Right hindlimb (tissue), 1 donor: ENCODE measurements at regions not wholly inside any gene's neighbourhood (a gene's known extent, or its start where the extent isn't known, plus 50 kb on each side); places are given as distances from the start of the nearest gene placed in this dataset.
"Not testable (repeated sequence)": the region's sequence is repeated elsewhere in the genome, so short reads cannot be mapped to it uniquely, and the experiment has no call there.

Experiments
- DNase-seq: peaks from one replicate; pipeline ENCODE4 v3.0.0-alpha.2; 2018

- DNase-seq = not testable (repeated sequence)
Measured at GRCh38 chr15:20228791-20229190, 312.8 kb downstream of the GOLGA6L6 start.

DNA sequence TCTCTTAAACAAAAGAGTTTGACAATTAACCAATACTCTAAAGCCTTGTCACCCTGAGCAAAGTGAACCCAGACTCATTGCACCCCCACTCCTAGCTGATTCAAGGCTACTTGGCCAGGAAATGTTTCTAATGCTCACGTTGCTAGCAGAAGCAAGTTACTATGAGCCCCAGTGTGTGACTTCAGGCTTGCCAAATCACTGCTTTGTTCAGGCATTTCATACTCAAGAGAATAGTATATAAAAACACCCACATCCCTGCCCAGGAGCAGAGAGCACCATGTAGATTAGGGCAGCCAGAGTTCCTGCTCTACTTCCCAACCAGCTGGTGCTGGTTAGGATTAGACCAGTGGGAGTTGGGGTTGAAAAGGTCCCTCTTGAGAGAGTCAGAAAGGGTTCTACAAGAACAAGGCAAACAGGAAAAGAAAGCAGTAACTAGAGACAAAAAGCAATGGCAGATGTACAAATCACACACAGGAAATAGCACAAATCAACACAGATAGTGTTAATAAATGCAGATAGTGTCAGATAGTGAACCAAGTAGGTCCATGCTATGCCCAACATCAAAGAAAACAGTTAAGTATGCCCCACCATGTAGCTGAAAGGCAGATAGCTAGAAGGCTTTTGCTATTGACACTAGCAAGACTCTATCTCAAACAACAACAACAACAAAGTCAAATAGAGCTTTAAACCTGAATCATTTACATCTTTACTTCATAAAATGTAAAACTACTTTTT lies 314.3 kb downstream of the GOLGA6L6 start:
- not testable (repeated sequence) for DNase-seq

- not testable (repeated sequence) for DNase-seq
Measured at GRCh38 chr15:20226531-20226930, 315.1 kb downstream of the GOLGA6L6 start.

- not testable (repeated sequence) for DNase-seq
Measured at GRCh38 chr15:20221063-20221462, 320.5 kb downstream of the GOLGA6L6 start.

DNA sequence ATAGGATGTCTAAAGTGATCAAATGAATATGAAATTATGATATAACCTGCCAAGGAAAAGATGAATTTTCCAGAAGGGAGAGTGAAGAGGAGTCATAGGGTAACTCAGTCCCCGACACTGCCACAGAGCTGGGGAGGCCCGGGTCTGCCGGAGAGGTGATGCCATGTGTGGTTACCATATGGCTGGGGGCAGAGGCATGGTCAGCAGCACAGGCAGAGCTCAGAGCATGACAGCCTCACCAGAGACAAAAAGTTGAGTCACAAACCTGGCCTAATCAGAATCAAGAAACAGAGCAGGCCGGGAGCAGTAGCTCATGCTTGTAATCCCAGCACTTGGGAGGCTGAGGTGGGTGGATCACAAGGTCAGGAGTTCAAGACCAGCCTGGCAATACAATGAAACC lies 322.4 kb downstream of the GOLGA6L6 start:
- not testable (repeated sequence) for DNase-seq

GRCh38 chr15:20215700-20216099 lies 325.9 kb downstream of the GOLGA6L6 start:
- not testable (repeated sequence) for DNase-seq

DNA sequence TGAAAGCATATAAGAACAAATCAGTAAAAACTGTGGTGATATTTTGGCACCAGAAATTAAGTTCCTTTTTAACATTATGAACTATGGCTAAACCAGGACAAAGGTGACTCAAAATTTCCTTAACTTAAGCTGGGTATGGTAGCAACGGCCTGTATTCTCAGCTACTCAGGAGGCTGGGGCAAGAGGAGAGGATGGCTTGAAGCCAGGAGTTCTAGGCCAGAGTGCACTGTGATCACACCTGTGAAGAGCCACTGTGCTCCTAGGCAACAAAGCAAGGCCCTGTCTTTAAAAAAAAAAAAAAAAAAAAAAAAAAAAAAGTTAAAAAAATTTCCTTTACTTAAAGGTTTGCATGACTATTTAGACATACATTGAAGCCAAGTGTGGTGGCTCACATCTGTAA lies 327.5 kb downstream of the GOLGA6L6 start:
- DNase-seq = not testable (repeated sequence)

DNA sequence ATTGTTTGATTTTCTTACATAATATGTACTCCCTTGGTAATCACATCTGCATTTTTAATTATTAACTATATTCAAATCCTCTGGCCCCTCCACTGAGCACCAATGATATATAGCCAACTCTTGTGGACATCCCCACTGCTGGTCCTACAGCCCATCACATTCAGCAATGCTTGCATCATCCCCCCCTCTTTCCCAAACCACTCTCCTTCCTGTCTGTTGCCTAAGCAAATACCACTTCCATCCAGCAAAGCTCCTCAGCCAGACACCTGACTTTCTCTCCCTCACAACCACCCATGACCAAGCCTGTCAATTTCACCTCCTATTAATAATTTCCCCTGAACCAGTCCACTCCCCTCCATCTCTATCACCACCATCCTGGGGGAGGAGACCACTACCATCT lies 330.1 kb downstream of the GOLGA6L6 start:
- not testable (repeated sequence) for DNase-seq

DNA sequence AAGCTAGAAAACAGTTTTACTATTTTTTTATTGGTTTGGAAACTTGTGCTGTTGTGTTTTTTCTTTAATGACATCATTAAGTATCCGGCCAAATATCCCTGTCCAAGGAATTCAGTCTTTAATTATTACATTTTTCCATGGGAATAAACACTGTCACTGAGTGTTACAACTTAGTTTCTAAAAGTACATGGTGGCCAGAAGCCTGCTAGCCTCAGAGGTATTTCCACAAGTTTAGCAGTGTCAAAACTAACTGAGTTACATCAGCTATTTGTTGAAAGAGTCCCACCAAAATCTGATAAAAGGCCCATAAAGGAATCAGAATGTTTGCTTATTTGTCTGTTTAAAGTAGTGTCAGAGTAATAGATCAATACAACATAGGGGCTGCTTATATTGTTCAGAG lies 331.6 kb downstream of the GOLGA6L6 start:
- DNase-seq = not testable (repeated sequence)

DNA sequence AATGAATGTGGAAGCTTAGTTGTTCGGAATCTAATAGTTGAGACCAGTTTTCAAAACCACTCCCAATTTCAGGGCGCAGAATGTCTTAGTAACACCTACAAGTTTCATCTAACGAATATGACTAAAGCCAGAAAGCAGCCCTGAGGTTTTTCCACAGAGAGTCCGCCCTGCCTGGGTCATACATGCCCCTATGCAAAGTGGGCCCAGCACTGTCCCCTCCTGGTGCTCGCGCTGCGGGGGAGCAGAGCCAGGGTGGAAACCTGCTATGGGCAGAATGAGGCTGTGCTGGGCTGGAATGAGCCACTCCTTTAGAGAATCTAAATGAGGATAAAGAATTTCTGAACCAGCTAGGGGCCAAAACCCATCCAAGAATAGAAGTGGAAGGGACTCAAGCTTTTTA lies 334.0 kb downstream of the GOLGA6L6 start:
- DNase-seq = not testable (repeated sequence)

DNA sequence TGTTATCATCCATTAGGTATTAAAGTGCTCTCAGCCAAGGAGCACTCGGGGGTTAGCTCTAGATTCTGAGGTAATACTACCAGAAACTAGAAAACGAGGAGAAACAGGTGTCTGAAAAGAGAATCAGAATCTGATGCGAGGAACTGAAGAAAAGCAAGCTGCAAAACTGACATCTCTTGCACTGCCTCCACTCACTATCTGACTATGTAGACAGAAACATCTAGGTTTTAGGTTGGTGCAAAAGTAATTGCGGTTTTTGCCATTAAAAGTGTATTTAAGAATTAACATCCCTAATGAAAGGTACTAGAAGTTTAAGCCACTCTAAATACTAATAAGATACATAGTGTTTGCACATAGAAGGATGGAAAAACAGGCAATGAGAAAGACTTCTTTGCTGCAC lies 334.4 kb downstream of the GOLGA6L6 start:
- not testable (repeated sequence) for DNase-seq

DNA sequence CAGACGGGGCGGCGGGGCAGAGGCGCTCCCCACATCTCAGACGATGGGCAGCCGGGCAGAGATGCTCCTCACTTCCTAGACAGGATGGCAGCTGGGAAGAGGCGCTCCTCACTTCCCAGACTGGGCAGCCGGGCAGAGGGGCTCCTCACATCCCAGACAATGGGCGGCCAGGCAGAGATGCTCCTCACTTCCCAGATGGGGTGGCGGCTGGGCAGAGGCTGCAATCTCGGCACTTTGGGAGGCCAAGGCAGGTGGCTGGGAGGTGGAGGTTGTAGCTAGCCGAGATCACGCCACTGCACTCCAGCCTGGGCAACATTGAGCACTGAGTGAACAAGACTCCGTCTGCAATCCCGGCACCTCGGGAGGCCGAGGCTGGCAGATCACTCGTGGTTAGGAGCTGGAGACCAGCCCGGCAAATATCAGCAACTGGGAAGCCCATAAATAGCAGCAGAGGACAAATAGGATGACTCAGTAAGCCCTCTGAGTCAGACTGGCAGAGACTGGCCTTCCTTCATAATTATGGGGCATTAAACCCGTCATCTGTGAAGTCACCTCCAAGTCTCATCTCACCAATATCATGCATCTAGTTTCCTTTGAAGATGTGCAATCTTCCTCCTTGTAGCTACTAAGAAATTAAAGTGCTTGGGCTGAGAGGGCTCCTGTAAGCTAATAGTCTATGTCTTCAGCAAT lies 337.3 kb downstream of the GOLGA6L6 start:
- DNase-seq = not testable (repeated sequence)

- not testable (repeated sequence) for DNase-seq
Measured at GRCh38 chr15:20203649-20204150, 337.9 kb downstream of the GOLGA6L6 start.

DNA sequence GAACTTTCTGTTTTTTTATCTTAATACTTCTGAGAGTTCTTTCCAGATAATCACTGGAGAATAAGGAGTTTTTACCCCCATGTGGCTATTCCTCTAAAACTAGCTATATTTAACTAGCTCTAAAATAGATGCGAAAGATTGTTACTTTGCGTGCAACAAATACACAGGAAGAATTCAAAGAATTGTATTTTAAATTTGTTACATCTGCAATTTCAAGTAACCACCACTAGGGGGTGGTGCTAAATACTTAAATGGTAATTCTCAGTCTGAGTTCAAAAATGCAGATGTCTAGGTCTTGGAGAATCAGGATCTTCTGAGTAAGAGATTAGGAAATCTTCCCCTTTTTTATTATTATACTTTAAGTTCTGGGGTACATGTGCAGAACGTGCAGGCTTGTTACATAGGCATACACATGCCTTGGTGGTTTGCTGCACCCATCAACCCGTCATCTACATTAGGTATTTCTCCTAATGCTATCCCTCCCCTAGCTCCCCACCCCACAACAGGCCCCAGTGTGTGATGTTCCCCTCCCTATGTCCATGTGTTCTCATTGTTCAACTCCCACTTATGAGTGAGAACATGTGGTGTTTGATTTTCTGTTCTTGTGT lies 346.9 kb downstream of the GOLGA6L6 start:
- not testable (repeated sequence) for DNase-seq

DNA sequence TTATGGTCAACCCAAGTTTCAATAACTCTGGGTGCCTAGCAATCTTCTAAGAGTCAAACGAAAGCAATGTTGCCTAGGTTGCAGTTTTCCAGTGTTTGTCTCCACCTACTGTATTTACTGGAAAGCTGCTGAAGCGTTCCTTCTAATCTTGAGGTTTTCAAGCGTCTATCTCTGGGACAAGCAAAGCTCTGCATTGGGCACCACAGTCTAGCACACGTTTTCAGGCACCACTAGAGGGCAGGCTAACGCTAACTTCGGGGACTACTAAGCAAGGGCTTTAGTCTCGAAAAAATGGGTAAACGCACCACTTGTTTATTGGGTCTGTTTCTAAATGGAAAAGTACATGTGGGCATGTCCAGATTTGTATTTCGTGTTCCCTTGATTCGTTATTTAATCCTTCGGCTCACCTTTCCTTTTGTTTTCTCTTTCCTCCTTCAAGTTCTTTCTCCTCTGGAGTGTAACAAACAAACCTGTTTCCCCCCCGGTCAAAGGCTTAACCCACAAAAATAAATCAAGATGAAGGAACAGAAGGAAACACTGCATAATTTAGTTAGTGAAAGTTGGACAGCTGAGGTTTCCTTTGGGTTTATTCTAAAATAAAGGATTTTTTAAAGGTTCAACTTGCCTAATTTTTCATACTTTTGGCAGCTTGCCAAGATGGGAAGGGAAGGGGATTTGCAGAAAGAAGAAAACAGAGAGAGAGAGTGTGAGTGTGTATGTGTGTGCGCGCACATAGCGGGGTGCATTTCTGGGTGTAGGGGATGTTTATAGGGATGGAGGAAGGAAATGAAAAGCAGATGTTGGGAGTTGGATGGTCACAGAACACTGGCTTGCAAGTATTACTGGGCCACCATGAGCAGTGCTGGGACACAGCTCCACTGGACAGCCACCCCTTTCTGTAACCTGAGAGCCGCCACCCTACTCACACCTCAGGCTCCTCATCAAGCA lies 348.3 kb downstream of the GOLGA6L6 start:
- DNase-seq = not testable (repeated sequence)

DNA sequence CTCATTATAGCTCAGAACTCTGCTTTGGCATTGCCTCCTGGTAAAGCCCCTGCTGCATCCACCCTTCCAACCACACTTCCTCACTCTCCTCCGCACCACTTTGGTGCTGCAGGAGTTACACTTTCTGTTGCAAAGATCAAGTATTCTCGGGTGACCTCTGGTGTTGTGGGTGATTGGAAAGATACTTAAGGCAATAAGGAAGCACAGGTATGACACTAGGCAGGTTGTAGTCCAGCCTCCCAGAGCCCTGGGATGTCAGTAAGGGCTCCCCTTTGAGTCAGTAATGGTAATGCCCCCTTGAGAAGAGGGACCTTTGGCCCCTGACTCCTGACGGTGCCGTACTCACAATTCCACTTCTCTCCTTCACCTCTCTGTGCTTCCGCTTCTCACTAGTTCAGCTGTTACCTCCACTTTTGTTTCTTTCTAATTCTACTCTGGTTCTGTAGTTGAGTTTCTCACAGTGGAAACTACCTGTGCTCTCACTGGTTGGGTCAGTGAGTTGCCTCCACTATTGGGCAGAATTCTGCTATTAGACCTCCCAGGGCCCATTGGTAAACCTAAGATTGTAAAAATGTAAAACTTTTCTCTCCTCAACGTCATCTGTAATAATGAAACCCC lies 350.0 kb downstream of the GOLGA6L6 start:
- DNase-seq = not testable (repeated sequence)

DNA sequence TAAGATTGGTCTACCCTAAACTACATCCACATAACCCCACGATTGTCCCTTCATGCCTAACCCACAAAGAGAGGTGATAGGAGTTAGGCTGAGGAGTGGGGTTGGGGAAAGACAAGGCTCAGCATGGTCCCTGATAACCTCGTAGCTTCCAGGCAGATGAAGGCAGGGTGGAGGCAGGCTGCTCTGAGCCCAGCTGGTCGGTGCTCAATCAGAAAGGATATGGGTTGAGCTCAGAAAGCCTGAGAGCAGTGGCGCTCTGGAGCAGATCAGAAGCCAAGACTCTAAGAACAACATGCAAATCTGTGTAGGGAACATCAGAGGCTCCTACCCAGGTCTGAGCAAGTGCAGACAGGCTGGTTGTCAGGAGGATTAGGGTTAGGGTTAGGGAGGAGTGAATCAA lies 353.0 kb downstream of the GOLGA6L6 start:
- not testable (repeated sequence) for DNase-seq

DNA sequence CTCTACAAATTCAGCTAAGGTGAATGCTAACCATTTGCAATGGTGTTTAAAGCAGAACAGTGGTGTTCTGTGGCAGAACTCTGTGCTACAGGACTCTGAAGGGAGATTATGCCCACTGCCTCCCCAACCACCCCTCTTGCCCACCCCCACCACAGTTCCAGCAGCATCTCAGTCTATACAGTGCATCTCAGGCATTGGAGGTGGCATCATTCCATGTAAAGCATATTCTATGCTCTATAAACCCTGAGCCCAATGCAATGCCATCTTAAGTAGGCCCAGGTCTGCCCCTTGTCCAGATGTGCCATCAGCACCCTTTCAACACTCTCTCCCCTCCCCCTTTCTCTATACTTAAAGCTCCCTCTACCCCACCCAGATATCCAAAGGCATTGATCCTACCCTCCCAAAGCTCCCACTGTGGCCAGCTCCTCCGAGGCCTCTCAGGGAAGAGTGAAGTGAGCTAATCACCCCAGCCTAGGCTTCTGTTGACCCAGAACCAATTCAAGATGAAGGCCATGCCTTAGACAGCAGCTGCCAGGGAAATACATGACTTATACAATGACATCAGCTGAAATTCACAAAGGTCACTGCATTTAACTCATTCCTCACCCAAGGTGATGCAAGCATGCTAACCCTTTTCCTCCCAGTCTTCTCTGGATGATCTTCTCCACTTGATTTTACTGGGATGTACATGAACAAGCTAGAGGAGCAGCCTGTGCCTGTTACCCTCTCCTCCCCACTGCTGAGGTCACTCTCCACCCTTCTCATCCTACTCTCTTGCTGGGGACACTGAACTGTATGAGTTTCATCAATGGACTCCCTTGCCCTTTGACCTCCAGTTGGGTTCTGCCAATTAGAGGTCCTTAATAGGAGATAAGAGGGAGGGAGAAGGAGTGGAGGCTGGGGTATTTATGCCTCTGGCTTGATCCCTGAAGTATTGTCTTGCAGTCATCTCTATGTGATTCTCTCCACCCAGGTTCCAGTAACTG lies 353.9 kb downstream of the GOLGA6L6 start:
- DNase-seq = not testable (repeated sequence)

GRCh38 chr15:20184879-20185278 lies 356.7 kb downstream of the GOLGA6L6 start:
- not testable (repeated sequence) for DNase-seq

GRCh38 chr15:20168221-20168620 lies 373.4 kb downstream of the GOLGA6L6 start:
- not testable (repeated sequence) for DNase-seq

GRCh38 chr15:20153528-20153927 lies 388.1 kb downstream of the GOLGA6L6 start:
- not testable (repeated sequence) for DNase-seq
